ENCODE measurements at regions not wholly inside any gene's neighbourhood (a gene's known extent, or its start where the extent isn't known, plus 50 kb on each side); places are given as distances from the start of the nearest gene placed in this dataset.

- H3K9me3 Mint-ChIP-seq = no peaks in the 10 kb centered on the region
- Histone ChIP-seq H3K9me2 (ENCODE audit: insufficient read depth) (no peaks in the 10 kb centered on the region; the same call in 1 of the 2 replicates), H3K4me2 (no peak overlapping the region), H3K79me2 (replicated peaks; ENCODE audit: insufficient read depth) (no peaks in the 10 kb centered on the region), H3K27ac (ENCODE audit: low read depth) (no peak overlapping the region), H3K36me3 (ENCODE audit: insufficient read depth) (no peaks in the 10 kb centered on the region), H3K27me3 (ENCODE audit: insufficient read depth) (no peaks in the 10 kb centered on the region), H2AFZ (no peak overlapping the region), H4K20me1 (replicated peaks; ENCODE audit: insufficient read depth) (no peaks in the 10 kb centered on the region), H3K4me3 (no peak overlapping the region), H3F3A (replicated peaks; ENCODE audit: low read depth) (no peaks in the 10 kb centered on the region), H3K4me1 (ENCODE audit: insufficient read depth) (no peaks in the 10 kb centered on the region)
- no peak for DNase-seq (ENCODE audit: low spot score)
- H3K27me3 Mint-ChIP-seq (ENCODE audit: insufficient read depth, low read depth, poor library complexity) = no peaks in the 10 kb centered on the region
- no peak for TF ChIP-seq JUNB (IDR thresholded peaks at IDR 0.05; ENCODE audit: unreplicated experiment)
- no peak for TF ChIP-seq REST (IDR thresholded peaks at IDR 0.05; ENCODE audit: unreplicated experiment)
- TF ChIP-seq ZNF462 (CRISPR knock-in tag; IDR thresholded peaks at IDR 0.05) = no peak
- TF ChIP-seq EZH2 (IDR thresholded peaks at IDR 0.05; ENCODE audit: low read depth, unreplicated experiment) = no peak
- no peak for TF ChIP-seq ZNF331 (CRISPR knock-in tag; IDR thresholded peaks at IDR 0.05; ENCODE audit: low read depth)
- no peak for TF ChIP-seq CREB1 (CRISPR knock-in tag; IDR thresholded peaks at IDR 0.05; ENCODE audit: low read depth)
- no peak for TF ChIP-seq ZNF114 (CRISPR knock-in tag; IDR thresholded peaks at IDR 0.05)
- no peak for TF ChIP-seq STAT1 (IDR thresholded peaks at IDR 0.05; ENCODE audit: unreplicated experiment)
- no peak for TF ChIP-seq POLR2AphosphoS5 (IDR thresholded peaks at IDR 0.05; ENCODE audit: low read depth)
- no peak for TF ChIP-seq ETS1 (IDR thresholded peaks at IDR 0.05)
- no peak for TF ChIP-seq NANOG (IDR thresholded peaks at IDR 0.05; ENCODE audit: borderline replicate concordance)
- TF ChIP-seq EZH2phosphoT487 (IDR thresholded peaks at IDR 0.05; ENCODE audit: unreplicated experiment) = no peak
- TF ChIP-seq CTCF (conservative IDR thresholded peaks at IDR 0.05; ENCODE audit: low read depth in 2 of 2) = no peak
- H3K4me1 Mint-ChIP-seq = no peaks in the 10 kb centered on the region
- no peaks in the 10 kb centered on the region for H3K36me3 Mint-ChIP-seq (ENCODE audit: low read depth)
- H3K4me3 Mint-ChIP-seq = no peak overlapping the region
- H3K27ac Mint-ChIP-seq = no peak overlapping the region
- no peak for ATAC-seq
These were observed 215.5 kb downstream of the INHBA start for GRCh38 chr7:41487229-41487940.

Measured in GM23338 (cell line).